GM21360 (cell line): ENCODE measurements at regions not wholly inside any gene's neighbourhood (a gene's known extent, or its start where the extent isn't known, plus 50 kb on each side); places are given as distances from the start of the nearest gene placed in this dataset.
A peak's percentile ranks its signal among the peaks of the same experiment; 100 is the strongest.

Experiments used
- ATAC-seq: cut with Tn5 transposase; IDR thresholded peaks from one replicate; pipeline ENCODE4 v1.9.1; 2021; ENCODE audit warnings: mild to moderate bottlenecking, moderate library complexity; ENCODE audit not compliant: unreplicated experiment

DNA sequence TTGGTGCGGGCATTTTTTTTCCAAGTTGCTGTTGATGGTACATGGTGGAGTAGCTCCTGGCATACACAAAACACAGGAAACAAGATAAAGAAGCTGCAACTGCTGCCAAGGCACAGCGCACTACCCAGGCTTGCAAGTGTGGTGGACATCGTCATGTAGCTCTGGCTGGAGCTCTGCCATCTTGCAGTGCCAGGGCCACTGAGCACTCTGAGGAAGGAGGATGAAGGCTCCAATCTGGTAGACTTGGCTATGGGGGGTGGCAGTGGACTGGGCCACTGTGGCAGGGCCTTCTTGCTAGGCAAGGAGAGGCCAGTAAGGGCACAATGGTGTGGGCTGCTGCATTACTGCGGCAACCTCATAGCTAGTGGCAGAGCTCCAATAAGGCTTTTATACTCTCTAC lies 263.5 kb downstream of the CENPW start:
- ATAC-seq, result no peak

GRCh38 chr6:126605089-126605488 lies 265.2 kb downstream of the CENPW start:
- ATAC-seq, result no peak

DNA sequence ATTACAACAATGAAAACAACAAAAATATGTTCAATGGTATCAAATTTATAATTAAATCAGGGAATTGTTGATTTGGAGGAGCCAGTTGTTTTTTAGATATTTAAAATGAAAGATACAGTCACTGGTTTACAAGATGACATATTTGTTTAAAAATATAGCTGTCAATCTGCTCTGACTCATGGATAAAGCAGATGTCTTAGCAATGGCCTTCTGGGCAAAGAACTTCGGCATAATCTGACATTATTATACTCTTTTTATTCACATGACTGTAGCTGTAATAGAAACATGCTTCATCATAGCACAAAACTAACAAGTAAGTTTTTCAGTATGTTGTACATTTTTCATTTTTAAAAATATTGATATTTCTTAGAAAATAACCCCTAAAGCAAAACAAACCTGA lies 267.4 kb downstream of the CENPW start:
- ATAC-seq, result no peak

DNA sequence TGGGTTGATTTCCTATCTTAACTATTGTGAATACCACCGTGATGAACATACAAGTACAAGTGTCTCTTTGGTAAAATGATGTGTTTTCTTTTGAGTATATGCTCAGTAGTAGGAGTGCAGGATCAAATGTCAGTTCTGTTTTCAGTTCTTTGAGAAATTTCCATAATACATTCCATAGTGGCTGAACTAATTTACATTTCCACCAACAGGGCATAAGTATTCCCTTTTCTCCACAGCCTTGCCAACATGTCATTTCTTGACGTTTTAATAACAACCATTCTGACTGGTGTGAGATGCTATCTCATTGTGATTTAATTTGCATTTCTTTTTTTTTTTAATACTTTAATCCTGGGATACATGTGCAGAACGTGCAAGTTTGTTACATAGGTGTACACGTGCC lies 268.8 kb downstream of the CENPW start:
- ATAC-seq, result no peak

DNA sequence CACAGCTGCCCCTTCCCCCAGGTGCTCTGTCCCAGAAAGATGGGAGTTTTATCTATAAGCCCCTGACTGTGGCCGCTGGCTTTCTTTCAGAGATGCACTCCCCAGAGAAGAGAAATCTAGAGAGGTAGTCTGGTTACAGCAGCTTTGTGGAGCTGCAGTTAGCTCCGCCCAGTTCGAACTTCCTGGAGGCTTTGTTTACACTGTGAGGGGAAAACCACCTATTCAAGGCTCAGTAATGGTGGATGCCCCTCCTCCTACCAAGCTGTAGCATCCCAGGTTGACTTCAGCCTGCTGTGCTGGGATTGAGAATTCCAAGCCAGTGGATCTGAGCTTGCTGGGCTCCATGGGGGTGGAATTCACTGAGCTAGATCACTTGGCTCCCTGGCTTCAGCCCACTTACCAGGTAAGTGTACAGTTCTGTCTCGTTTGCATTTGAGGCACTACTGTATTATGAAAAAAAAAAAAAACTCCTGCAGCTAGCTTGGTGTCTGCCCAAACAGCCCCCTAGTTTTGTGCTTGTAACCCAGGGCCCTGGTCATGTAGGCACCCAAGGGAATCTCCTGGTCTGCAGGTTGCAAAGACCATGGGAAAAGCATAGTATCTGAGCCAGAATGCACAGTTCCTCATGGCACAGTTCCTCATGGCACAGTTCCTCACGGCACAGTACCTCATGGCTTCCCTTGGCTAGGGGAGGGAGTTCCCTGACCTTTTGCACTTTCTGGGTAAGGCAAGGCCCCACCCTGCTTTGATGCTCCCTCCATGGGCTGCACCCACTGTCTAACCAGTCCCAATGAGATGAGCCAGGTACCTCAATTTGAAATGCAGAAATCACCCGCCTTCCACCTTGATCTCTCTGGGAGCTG lies 275.0 kb downstream of the CENPW start:
- no peak for ATAC-seq

- ATAC-seq, result no peak
Observed at GRCh38 chr6:126616866-126617265, 277.0 kb downstream of the CENPW start.

- no peak for ATAC-seq
Observed at GRCh38 chr6:126618639-126619343, 278.9 kb downstream of the CENPW start.

- no peak for ATAC-seq
Observed at GRCh38 chr6:126620719-126621118, 280.8 kb downstream of the CENPW start.

DNA sequence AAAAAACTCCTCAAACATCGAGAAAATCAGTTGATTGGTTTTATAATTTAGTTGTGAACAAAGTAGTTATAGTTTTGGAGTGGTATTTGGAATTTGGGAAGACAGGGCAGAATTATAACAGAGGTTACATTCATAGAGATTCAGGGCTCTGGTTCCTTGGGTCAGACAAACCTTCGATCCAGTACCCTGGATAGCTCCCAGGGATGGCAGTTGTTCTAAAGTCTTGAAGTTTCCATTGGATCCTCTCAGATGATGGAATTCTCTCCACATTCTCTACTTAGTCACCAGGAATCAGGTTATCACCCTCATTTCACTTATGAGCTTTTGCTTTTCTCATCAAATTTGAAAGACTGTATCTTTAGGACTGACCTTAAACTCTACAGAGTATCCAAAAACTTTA lies 285.1 kb downstream of the CENPW start:
- ATAC-seq, result no peak

GRCh38 chr6:126628125-126628524 lies 288.2 kb downstream of the CENPW start:
- ATAC-seq, result peak; percentile 75

DNA sequence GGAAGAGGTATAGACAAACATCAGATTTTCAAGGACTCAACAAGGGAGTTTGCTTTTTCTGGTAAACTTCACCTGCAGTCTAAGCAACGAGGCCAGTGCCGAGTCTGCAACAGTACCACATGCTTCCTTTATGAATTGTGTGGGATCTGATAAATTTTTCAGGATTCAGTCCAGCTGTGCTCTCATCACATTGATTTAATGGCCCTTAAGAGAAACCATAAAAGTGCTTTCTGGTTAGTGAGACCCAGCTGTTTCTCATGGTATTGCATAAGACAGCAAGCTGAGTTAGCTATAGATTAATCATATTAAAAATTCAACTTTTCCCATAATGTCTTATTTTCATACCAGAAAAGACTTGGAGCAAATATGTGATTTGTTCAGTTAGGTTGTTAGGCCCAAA lies 291.4 kb downstream of the CENPW start:
- ATAC-seq, result no peak

- ATAC-seq, result no peak
Observed at GRCh38 chr6:126632271-126632670, 292.4 kb downstream of the CENPW start.

- no peak for ATAC-seq
Observed at GRCh38 chr6:126633373-126633772, 293.5 kb downstream of the CENPW start.

DNA sequence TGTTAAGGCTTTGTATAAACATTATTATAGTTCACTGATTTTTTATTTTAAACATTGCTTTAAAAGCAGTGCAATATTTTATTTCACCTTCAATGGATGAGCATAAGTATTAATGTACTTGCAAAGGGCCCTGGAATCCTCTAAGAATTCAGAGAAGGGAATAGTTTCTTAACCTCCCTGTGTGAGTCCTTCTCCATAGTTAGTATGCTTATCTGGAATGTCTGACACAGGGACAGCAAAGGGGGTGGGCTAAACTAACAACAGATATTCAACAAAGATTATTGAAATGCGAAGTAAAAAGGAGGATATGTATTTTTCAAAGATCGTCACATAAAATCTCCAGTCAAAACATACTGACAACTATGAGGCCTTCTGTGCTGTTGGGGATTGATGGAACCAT lies 300.4 kb downstream of the CENPW start:
- no peak for ATAC-seq

DNA sequence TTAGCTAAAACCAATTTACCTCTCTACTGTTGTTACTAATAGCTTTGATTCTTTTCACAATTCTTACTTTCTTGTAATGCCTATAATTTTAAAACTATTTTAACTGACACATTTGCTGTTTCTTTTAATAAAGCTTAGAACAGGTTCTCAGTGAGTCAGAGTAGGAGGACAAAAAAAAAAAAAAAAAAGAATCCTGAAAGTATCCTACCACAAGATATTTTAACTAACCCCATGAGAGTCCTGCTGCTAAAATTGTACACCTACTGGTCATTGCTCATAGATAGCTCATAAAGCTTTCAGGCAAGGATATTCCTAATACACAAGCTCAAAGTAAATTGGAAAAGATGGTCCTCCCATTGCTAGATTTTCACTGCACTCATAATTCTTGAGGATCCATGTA lies 301.0 kb downstream of the CENPW start:
- ATAC-seq, result no peak

- no peak for ATAC-seq
Observed at GRCh38 chr6:126641641-126642040, 301.7 kb downstream of the CENPW start.

DNA sequence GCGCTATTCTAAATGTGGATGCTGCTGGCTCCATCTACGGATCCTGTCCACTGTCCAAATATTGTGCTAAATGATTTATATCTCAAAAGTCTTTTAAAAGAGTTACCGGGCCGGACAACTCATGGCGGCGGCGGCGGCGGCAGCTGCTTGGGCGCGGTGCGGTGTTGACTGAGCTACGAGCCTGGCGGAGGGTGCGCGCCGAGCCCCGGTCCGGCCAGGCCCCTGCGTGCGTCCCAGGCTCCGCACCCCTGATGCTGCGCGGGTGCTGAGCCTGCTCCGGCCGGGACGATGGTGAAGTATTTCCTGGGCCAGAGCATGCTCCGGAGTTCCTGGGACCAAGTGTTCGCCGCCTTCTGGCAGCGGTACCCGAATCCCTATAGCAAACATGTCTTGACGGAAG lies 303.4 kb downstream of the CENPW start:
- ATAC-seq, result no peak

DNA sequence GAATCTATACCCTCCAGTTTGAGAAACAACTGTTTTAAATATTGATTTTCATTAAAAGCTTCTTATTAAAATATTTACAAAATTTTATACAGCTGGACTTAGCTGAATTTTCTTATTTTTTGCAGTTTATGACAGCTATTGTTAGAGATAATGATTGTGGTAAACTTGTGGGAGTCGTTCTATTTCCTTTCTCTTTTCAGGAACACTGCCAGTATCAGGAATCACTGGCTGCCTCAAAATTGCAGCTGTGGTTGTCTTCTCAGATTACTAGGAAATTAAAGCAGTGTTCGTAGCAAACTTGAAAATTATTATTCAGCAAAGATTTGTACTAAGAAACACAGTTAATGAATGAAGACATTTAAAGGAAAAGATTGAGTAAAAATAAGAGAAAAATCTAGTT lies 311.0 kb downstream of the CENPW start:
- no peak for ATAC-seq

GRCh38 chr6:126657561-126658175 lies 317.8 kb downstream of the CENPW start:
- ATAC-seq, result no peak

DNA sequence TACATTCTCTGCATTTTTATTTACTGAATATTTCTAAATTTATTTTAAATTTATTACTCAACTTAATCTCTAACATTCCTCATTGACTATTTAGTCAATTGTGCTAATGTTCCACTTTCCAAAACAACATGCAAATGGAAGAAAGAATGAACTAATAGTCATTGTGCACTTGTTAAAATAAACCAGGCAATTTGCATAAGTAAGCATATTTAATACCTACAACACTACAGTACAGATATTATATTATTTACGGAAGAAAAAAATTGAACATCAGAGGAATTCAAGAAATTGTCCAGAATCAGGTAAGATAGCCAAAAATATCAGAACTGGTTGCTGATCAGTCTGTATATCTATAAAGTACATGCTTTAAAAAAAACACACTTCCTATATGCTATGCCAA lies 320.5 kb downstream of the CENPW start:
- ATAC-seq, result no peak

DNA sequence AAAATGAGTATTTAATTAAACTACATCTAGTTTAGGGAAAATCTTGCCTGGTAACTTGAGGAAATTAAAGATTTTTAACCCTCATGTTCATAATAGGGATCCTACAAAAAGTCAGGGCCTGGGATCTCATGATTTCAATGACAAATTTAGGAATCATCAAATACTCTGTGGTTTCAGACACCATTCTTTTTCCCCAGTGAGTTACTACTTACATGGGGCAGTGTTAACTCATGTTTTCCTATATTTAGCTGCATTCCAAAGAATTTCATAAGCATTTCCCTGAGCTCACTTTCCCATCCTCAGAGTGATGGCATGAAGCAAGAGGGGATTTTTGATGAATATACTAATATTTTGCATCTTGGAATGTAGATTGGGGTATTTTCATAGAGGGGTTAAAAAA lies 321.7 kb downstream of the CENPW start:
- ATAC-seq, result no peak

- no peak for ATAC-seq
Observed at GRCh38 chr6:126662966-126663365, 323.1 kb downstream of the CENPW start.
